ENCODE measurements at regions not wholly inside any gene's neighbourhood (a gene's known extent, or its start where the extent isn't known, plus 50 kb on each side); places are given as distances from the start of the nearest gene placed in this dataset.

- H3K27me3 ChIP-seq (ENCODE audit: insufficient read depth, low read depth): no peaks in the 10 kb centered on the region
- no peaks in the 10 kb centered on the region for H4K20me1 ChIP-seq (ENCODE audit: insufficient read depth)
- H3K4me1 ChIP-seq (ENCODE audit: low read depth, poor library complexity, severe bottlenecking): no peaks in the 10 kb centered on the region
- no peak overlapping the region for H3K27ac ChIP-seq
- no peaks in the 10 kb centered on the region for H3K36me3 ChIP-seq (ENCODE audit: insufficient read depth)
- TF ChIP-seq CTCF (conservative IDR thresholded peaks at IDR 0.05; ENCODE audit: low read depth, low read length): no peak
- H3K9ac ChIP-seq: no peak overlapping the region
- no peak overlapping the region for H3K4me3 ChIP-seq (IDR thresholded peaks at IDR 0.05; ENCODE audit: insufficient read depth, low read depth, low read length)
- H2AFZ ChIP-seq (ENCODE audit: low read depth): no peak overlapping the region
- no peak overlapping the region for H3K4me2 ChIP-seq
- H3K79me2 ChIP-seq (ENCODE audit: insufficient read depth, low read depth): no peaks in the 10 kb centered on the region
These were observed 54.6 kb upstream of the OPN4 start for GRCh38 chr10:86599729-86600128.

GRCh38 chr10:86600296-86600695 is 54.1 kb upstream of the OPN4 start:
- H3K4me2 ChIP-seq: no peak overlapping the region
- H4K20me1 ChIP-seq (ENCODE audit: insufficient read depth): no peaks in the 10 kb centered on the region
- H3K27me3 ChIP-seq (ENCODE audit: insufficient read depth, low read depth): no peaks in the 10 kb centered on the region
- no peak overlapping the region for H3K4me3 ChIP-seq (IDR thresholded peaks at IDR 0.05; ENCODE audit: insufficient read depth, low read depth, low read length)
- no peak overlapping the region for H3K9ac ChIP-seq
- H3K79me2 ChIP-seq (ENCODE audit: insufficient read depth, low read depth): no peaks in the 10 kb centered on the region
- H2AFZ ChIP-seq (ENCODE audit: low read depth): no peak overlapping the region
- no peaks in the 10 kb centered on the region for H3K4me1 ChIP-seq (ENCODE audit: low read depth, poor library complexity, severe bottlenecking)
- TF ChIP-seq CTCF (conservative IDR thresholded peaks at IDR 0.05; ENCODE audit: low read depth, low read length): no peak
- H3K27ac ChIP-seq: no peak overlapping the region
- no peaks in the 10 kb centered on the region for H3K36me3 ChIP-seq (ENCODE audit: insufficient read depth)

GRCh38 chr10:86601956-86602602 is 52.3 kb upstream of the OPN4 start:
- no peaks in the 10 kb centered on the region for H4K20me1 ChIP-seq (ENCODE audit: insufficient read depth)
- no peak overlapping the region for H3K27ac ChIP-seq
- H3K9ac ChIP-seq: no peak overlapping the region
- no peak overlapping the region for H3K4me3 ChIP-seq (IDR thresholded peaks at IDR 0.05; ENCODE audit: insufficient read depth, low read depth, low read length)
- H2AFZ ChIP-seq (ENCODE audit: low read depth): no peak overlapping the region
- H3K79me2 ChIP-seq (ENCODE audit: insufficient read depth, low read depth): no peaks in the 10 kb centered on the region
- no peaks in the 10 kb centered on the region for H3K27me3 ChIP-seq (ENCODE audit: insufficient read depth, low read depth)
- H3K4me2 ChIP-seq: no peak overlapping the region
- no peaks in the 10 kb centered on the region for H3K4me1 ChIP-seq (ENCODE audit: low read depth, poor library complexity, severe bottlenecking)
- H3K36me3 ChIP-seq (ENCODE audit: insufficient read depth): no peaks in the 10 kb centered on the region
- TF ChIP-seq CTCF (conservative IDR thresholded peaks at IDR 0.05; ENCODE audit: low read depth, low read length): no peak

- Histone ChIP-seq H3K9ac (no peak overlapping the region), H3K79me2 (ENCODE audit: insufficient read depth, low read depth) (no peaks in the 10 kb centered on the region), H3K27me3 (ENCODE audit: insufficient read depth, low read depth) (no peaks in the 10 kb centered on the region), H3K4me1 (ENCODE audit: low read depth, poor library complexity, severe bottlenecking) (no peaks in the 10 kb centered on the region), H3K4me2 (no peak overlapping the region), H3K27ac (no peak overlapping the region), H3K4me3 (IDR thresholded peaks at IDR 0.05; ENCODE audit: insufficient read depth, low read depth, low read length) (no peak overlapping the region), H2AFZ (ENCODE audit: low read depth) (no peak overlapping the region), H3K36me3 (ENCODE audit: insufficient read depth) (no peaks in the 10 kb centered on the region), H4K20me1 (ENCODE audit: insufficient read depth) (no peaks in the 10 kb centered on the region)
- no peak for TF ChIP-seq CTCF (conservative IDR thresholded peaks at IDR 0.05; ENCODE audit: low read depth, low read length)
These were observed 51.1 kb upstream of the OPN4 start for GRCh38 chr10:86603256-86603655.
